ENCODE measurements at regions not wholly inside any gene's neighbourhood (a gene's known extent, or its start where the extent isn't known, plus 50 kb on each side); places are given as distances from the start of the nearest gene placed in this dataset.

GRCh38 chr1:88208389-88208788 lies 475.7 kb upstream of the PKN2 start:
- Histone ChIP-seq H3K4me3 (ENCODE audit: low read depth, low read length) (no peak overlapping the region), H3K36me3 (ENCODE audit: control insufficient read depth, insufficient read depth, low read length) (no peaks in the 10 kb centered on the region), H3K27me3 (ENCODE audit: control insufficient read depth, insufficient read depth, low read length) (no peaks in the 10 kb centered on the region)
- TF ChIP-seq CTCF (IDR thresholded peaks at IDR 0.05; ENCODE audit: insufficient read depth, low read depth, low read length) = no peak
- ChIA-PET POLR2A (no interaction called here), CTCF (interaction anchor here (0.8 to 1.4 kb wide), 2 partner anchors 28 to 30 kb away, joined by 3 to 4 read pairs; no protein-coding TSS in a partner anchor)
- DNase-seq (ENCODE audit: low read depth) = no peak

DNA sequence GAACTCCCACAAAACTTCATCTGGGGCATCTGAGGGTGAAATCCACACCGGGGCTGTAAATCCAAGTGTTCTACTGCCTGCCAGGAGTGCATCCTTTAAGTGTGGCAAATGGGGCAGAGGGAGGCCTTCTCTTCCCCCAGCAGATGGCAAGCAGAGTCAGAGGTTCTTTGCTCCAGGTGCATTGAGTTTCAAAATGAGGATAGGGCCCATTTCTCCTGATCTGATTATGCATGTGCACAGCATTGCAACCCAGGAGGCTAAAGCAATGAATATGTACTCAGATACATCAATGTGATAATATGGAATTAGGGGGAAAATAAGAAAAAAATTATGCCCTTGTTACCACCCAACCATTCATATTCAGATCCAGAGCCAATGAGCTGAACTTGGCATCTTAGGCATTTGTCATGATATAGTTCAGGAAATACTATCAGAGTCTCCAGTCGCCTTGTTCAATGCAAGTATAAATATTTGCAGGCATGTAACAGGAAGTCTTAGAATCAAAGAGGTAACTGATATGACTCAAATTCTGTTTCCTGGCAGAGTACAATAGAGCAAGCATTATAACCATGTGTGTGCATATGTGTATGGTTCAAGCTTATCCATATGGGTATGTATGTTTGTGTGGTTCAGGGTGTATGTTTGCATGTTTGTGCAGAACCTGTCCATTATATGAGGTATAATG lies 473.8 kb upstream of the PKN2 start:
- no peak for TF ChIP-seq CTCF (IDR thresholded peaks at IDR 0.05; ENCODE audit: insufficient read depth, low read depth, low read length)
- POLR2A ChIA-PET = no interaction called here

GRCh38 chr1:88216441-88216840 lies 467.6 kb upstream of the PKN2 start:
- no peak for TF ChIP-seq CTCF (IDR thresholded peaks at IDR 0.05; ENCODE audit: insufficient read depth, low read depth, low read length)
- Histone ChIP-seq H3K4me3 (ENCODE audit: low read depth, low read length) (no peak overlapping the region), H3K36me3 (ENCODE audit: control insufficient read depth, insufficient read depth, low read length) (no peaks in the 10 kb centered on the region), H3K27me3 (ENCODE audit: control insufficient read depth, insufficient read depth, low read length) (no peaks in the 10 kb centered on the region)
- ChIA-PET CTCF (no interaction called here), POLR2A (no interaction called here)
- DNase-seq (ENCODE audit: low read depth) = no peak

More for the DNA sequence above, 473.8 kb upstream of the PKN2 start:
- Histone ChIP-seq H3K4me3 (ENCODE audit: low read depth, low read length) (no peak overlapping the region), H3K36me3 (ENCODE audit: control insufficient read depth, insufficient read depth, low read length) (no peaks in the 10 kb centered on the region), H3K27me3 (ENCODE audit: control insufficient read depth, insufficient read depth, low read length) (no peaks in the 10 kb centered on the region)
- CTCF ChIA-PET = no interaction called here
- DNase-seq (ENCODE audit: low read depth) = no peak

- H3K4me3 ChIP-seq (ENCODE audit: low read depth, low read length) = no peak overlapping the region
- no peaks in the 10 kb centered on the region for H3K36me3 ChIP-seq (ENCODE audit: control insufficient read depth, insufficient read depth, low read length)
- ChIA-PET POLR2A (no interaction called here), CTCF (no interaction called here)
- no peak for DNase-seq (ENCODE audit: low read depth)
- H3K27me3 ChIP-seq (ENCODE audit: control insufficient read depth, insufficient read depth, low read length) = no peaks in the 10 kb centered on the region
- no peak for TF ChIP-seq CTCF (IDR thresholded peaks at IDR 0.05; ENCODE audit: insufficient read depth, low read depth, low read length)
Observed at GRCh38 chr1:88217386-88217785, 466.7 kb upstream of the PKN2 start.

DNA sequence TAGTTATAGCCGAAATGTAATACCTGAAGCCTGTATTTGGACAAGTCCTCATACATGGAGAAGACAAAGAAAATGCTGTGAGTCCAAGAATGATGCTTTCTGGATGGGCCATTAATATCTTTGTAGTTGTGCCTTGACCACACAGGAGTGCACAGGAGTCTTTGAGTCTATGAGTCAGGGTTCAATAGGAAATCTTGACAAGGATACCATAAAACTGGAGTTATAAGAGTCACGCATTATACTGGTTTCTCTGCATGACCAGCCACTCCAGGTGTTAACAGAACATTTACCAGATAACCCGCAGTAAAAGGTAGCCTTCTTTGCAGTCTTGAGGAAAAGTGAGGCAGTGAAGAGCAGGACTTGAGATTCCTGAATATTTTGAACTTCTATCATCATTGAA lies 464.6 kb upstream of the PKN2 start:
- TF ChIP-seq CTCF (IDR thresholded peaks at IDR 0.05; ENCODE audit: insufficient read depth, low read depth, low read length) = no peak
- ChIA-PET CTCF (no interaction called here), POLR2A (no interaction called here)
- Histone ChIP-seq H3K27me3 (ENCODE audit: control insufficient read depth, insufficient read depth, low read length) (no peaks in the 10 kb centered on the region), H3K36me3 (ENCODE audit: control insufficient read depth, insufficient read depth, low read length) (no peaks in the 10 kb centered on the region), H3K4me3 (ENCODE audit: low read depth, low read length) (no peak overlapping the region)
- no peak for DNase-seq (ENCODE audit: low read depth)
